LNCAP (cell line): ENCODE measurements at regions not wholly inside any gene's neighbourhood (a gene's known extent, or its start where the extent isn't known, plus 50 kb on each side); places are given as distances from the start of the nearest gene placed in this dataset.

Source experiments
- TF ChIP-seq, protein P1 (sequence below): fragments of 450-650 bp; IDR thresholded peaks from 2 replicates; pipeline ENCODE4 v1.5.1; 2017; ENCODE audit warnings: mild to moderate bottlenecking

DNA sequence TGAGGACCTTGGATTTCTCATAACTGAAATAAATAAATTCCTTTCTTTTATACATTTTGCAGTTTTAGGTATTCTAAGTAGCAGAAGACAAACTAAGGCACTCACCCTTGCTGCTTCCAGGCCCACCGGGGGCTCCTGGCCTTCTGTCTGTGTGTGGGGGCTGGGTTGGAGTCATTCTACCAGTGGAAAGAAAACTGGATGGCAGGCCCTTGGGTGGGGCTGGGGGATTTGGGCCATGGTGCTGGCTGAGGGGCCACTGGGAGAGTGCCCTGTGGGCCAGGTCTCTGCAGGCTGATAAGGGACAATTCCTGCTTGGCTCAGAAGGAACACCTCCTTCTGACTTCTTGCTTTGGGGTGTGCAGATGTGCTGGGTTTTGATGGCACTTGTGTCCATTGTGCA lies 54.0 kb upstream of the CSF3R start:
- TF ChIP-seq, protein P1, sequence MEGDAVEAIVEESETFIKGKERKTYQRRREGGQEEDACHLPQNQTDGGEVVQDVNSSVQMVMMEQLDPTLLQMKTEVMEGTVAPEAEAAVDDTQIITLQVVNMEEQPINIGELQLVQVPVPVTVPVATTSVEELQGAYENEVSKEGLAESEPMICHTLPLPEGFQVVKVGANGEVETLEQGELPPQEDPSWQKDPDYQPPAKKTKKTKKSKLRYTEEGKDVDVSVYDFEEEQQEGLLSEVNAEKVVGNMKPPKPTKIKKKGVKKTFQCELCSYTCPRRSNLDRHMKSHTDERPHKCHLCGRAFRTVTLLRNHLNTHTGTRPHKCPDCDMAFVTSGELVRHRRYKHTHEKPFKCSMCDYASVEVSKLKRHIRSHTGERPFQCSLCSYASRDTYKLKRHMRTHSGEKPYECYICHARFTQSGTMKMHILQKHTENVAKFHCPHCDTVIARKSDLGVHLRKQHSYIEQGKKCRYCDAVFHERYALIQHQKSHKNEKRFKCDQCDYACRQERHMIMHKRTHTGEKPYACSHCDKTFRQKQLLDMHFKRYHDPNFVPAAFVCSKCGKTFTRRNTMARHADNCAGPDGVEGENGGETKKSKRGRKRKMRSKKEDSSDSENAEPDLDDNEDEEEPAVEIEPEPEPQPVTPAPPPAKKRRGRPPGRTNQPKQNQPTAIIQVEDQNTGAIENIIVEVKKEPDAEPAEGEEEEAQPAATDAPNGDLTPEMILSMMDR, result no peak

DNA sequence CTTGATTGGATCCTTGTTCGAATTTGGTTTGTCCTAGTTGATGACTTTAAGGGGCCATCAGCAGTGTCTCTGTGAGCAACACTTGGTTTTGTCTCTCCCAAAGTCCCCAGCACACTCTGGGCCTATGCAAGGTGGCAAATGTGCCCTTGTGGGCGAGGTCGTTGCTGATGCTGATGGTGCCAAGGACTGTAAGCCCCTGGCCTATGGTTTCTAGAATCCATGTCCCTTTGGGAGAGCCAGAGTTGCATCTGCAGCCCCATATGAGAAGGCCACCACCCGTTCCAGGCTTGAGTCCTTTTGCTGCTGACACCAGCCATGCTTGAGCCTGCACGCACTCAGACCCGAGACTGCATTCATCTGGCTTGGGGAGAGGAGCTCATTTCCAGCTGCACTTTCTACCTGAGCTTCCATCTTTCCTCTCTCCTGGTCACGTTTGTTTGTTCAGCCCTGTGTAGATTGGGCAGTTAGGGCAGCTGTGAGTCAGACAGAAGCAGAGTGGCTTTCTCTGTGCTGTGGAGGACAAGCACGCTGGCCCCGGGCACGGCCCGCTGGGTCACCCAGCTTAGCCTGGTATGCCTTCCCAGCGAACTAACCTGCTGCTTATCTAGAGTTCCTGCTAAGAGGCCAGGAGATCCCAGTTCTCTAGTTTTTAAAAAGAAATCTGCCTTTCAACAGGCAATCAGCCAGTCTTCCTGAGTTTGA lies 52.1 kb upstream of the CSF3R start:
- TF ChIP-seq, protein P1, result no peak

DNA sequence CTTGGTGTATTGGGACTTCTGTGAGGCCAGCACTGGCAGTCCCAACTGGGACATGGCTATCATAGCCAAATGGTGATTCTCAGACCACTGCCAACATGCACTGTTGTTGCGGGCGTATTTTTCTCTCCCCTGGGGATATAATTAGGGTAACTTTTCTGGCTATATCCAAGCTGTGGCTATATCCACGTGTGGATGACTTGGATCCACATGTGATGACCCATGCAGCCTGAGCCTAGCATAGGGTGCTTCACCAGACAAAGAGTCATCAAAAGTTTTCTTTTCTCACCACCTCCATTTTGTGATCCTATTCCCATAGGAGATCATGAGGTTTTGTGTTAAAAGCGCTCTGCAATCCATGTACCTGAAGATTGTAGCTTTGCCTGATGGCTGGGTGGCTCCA lies 51.2 kb upstream of the CSF3R start:
- TF ChIP-seq, protein P1, result no peak

DNA sequence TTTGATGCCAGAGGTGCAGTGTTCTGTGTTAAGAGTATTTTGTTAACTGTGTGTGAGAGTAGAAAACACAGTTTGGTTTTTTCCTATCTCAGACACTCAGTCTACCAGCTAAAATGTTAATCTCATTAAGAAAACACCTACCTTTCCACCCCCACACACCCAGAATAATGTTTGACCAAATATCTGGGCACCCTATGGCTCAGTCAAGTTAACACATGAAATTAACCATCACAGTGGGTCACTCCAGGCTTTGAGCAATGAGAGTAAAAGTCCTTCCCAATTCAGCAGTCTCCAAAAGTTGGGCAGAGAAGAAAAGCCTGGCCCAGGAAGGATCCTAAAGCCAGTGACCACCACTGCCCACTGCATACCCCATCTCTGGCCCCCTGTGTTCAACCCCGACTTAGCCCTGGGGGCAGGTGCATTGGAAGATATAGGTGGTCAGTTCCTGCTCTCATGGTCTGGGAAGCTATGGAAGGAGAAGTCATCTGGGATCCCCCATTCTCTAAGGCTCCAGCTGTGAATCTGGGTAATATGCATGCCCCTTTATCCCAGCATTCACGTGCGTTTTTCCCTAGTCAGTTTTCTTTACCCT lies 50.2 kb upstream of the CSF3R start:
- TF ChIP-seq, protein P1, result no peak
